Esophagus muscularis mucosa (tissue), 4 donors: ENCODE measurements at regions not wholly inside any gene's neighbourhood (a gene's known extent, or its start where the extent isn't known, plus 50 kb on each side); places are given as distances from the start of the nearest gene placed in this dataset.

Source experiments
- EP300 ChIP-seq: sonication (generic); formaldehyde crosslinking; IDR thresholded peaks from one replicate; pipeline ENCODE4 v1.6.1; 2017; ENCODE audit warnings: antibody characterized with exemption
- POLR2A ChIP-seq: fragments of 450-650 bp; IDR thresholded peaks from one replicate; pipeline ENCODE4 v1.6.1; 2017; ENCODE audit warnings: antibody characterized with exemption, moderate library complexity, mild to moderate bottlenecking, low read depth
- POLR2AphosphoS5 ChIP-seq, 2 donors: sonication (generic); formaldehyde crosslinking; IDR thresholded peaks; one replicate each; pipeline ENCODE4 v1.6.1; 2017; ENCODE audit warnings: antibody characterized with exemption in 2 of 2
- TF ChIP-seq, protein P1 (sequence below), 3 experiments: fragments of 200-600 bp in 2 of 3; fragments of 450-650 bp in 1 of 3; sonication (generic) in 2 of 3; IDR thresholded peaks; one replicate each; pipeline ENCODE4 v1.5.1; 2017 to 2019; ENCODE audit warnings: antibody characterized with exemption in 3 of 3, mild to moderate bottlenecking in 2 of 3, moderate library complexity in 1 of 3

DNA sequence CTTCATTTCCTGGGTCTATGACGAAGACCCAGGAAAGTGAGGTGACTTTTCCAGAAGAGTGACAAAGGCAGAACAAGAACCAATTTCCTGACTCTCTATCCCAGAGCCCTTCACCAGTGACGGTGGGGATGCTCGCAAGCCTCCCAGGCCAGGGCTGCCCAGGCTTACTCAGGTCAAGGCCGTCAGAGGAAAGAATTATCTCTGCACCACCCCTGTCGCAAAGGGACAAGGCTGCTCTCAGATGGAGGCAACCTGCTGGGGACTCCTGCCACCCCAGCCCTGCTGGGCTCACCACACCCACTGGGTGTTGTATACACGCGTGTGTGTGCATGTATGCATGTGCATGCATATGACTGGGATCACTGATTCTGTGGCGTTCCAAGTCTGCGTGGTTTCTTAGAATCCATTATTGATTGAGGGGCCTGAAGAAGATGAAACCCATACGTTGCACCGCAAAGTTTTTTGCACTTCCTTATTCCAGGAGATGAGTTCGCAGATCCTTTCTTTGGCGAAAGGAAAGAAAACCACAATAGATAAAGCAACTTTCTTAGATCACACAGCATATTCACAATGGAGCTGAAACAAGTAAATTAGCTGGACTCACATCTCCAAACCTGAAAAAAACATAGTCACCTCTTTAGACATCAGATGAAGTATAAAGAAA lies 255.8 kb downstream of the RHOU start:
- TF ChIP-seq, protein P1, sequence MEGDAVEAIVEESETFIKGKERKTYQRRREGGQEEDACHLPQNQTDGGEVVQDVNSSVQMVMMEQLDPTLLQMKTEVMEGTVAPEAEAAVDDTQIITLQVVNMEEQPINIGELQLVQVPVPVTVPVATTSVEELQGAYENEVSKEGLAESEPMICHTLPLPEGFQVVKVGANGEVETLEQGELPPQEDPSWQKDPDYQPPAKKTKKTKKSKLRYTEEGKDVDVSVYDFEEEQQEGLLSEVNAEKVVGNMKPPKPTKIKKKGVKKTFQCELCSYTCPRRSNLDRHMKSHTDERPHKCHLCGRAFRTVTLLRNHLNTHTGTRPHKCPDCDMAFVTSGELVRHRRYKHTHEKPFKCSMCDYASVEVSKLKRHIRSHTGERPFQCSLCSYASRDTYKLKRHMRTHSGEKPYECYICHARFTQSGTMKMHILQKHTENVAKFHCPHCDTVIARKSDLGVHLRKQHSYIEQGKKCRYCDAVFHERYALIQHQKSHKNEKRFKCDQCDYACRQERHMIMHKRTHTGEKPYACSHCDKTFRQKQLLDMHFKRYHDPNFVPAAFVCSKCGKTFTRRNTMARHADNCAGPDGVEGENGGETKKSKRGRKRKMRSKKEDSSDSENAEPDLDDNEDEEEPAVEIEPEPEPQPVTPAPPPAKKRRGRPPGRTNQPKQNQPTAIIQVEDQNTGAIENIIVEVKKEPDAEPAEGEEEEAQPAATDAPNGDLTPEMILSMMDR (IDR thresholded peaks at IDR 0.05): no peak
- TF ChIP-seq POLR2AphosphoS5 (IDR thresholded peaks at IDR 0.05) (no peak), POLR2A (no peak), EP300 (no peak)
